Stomach (tissue), 8 donors: ENCODE measurements at regions not wholly inside any gene's neighbourhood (a gene's known extent, or its start where the extent isn't known, plus 50 kb on each side); places are given as distances from the start of the nearest gene placed in this dataset.

Experiments used
- DNase-seq, 2 donors: peaks; one replicate each; pipeline versions ENCODE4 v3.0.0 to v3.0.0-alpha.2; 2013 to 2019
- H3K27ac ChIP-seq, 5 donors: fragments of 200-600 bp in 4 of 5; sonication (generic) in 4 of 5; one replicate each; pipeline ENCODE4 v1.5.1; 2013 to 2019; ENCODE audit warnings: mild to moderate bottlenecking in 1 of 5, moderate library complexity in 1 of 5
- H3K27me3 ChIP-seq, 3 donors: fragments of 200-600 bp; sonication (generic); one replicate each; pipeline ENCODE4 v1.5.1; 2017 to 2019; ENCODE audit warnings: mixed run types in 1 of 3
- H3K36me3 ChIP-seq, 4 donors: fragments of 200-600 bp; sonication (generic); 1 replicate in 3 of 4; 2 replicates in 1 of 4; pipeline ENCODE4 v1.5.1; 2016 to 2019
- H3K4me1 ChIP-seq, 4 donors: fragments of 200-600 bp; sonication (generic); one replicate each; pipeline ENCODE4 v1.5.1; 2016 to 2019
- H3K4me3 ChIP-seq, 4 donors: fragments of 200-600 bp; sonication (generic) in 3 of 4; one replicate each; pipeline ENCODE4 v1.5.1; 2016 to 2019; ENCODE audit warnings: mild to moderate bottlenecking in 1 of 4
- H3K9me3 ChIP-seq, 4 donors: fragments of 200-600 bp; sonication (generic); one replicate each; pipeline ENCODE4 v1.5.1; 2016 to 2019
- CTCF ChIP-seq, 7 experiments: fragments of 450-650 bp in 4 of 7; fragments of 200-600 bp in 3 of 7; sonication (generic) in 3 of 7; IDR thresholded peaks; one replicate each; pipeline ENCODE4 v1.5.1; 2016 to 2019; ENCODE audit warnings: antibody characterized with exemption in 7 of 7, control low read depth in 2 of 7, mild to moderate bottlenecking in 1 of 7
- EP300 ChIP-seq: sonication (generic); formaldehyde crosslinking; IDR thresholded peaks from one replicate; pipeline ENCODE4 v1.6.1; 2017; ENCODE audit warnings: antibody characterized with exemption
- POLR2A ChIP-seq, 4 donors: fragments of 450-650 bp; IDR thresholded peaks; one replicate each; pipeline ENCODE4 v1.6.1; 2016; ENCODE audit warnings: antibody characterized with exemption in 4 of 4, control low read depth in 2 of 4, mild to moderate bottlenecking in 1 of 4, moderate library complexity in 1 of 4
- POLR2AphosphoS5 ChIP-seq, 3 donors: sonication (generic); formaldehyde crosslinking; IDR thresholded peaks; one replicate each; pipeline ENCODE4 v1.6.1; 2016; ENCODE audit warnings: antibody characterized with exemption in 3 of 3
- WGBS, 5 donors: extraction: QIAGEN DNeasy Blood & Tissue Kit in 3 of 5; methylation state at CpG; one replicate each; pipeline versions ENCODE4 v1.1.5 to v1.1.7; 2013 to 2018; 5-methylcytosine and 5-hydroxymethylcytosine counted together
- intact Hi-C: fragments of 100-400 bp; cut with DNase I; formaldehyde crosslinking; loops from one replicate; pipeline ENCODE4 v1.15.1; 2023; ENCODE audit warnings: low total_unique reads
- donor health status: healthy with polysubstance abuse.
- donor health status: Bipolar disorder and iron deficiency.
- donor health status: healthy.

DNA sequence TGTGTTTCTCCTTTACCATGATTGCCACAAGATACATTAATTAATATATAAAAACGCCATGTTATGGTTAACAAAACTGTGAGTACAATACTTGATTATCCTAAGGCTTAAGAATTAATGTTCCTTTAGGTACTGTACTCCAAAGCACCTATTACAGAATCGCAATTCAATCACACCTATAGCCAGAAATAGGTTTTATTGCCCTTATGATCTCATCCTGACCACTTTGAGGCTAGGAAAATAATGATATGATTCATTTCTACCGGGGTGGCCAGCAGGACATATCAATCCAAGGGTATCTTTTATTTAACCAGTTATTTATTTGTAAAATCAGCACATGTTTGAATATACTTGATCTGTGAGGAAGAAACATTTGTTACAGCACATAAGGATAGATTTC lies 396.6 kb upstream of the GJE1 start:
- H3K27ac ChIP-seq: no peak overlapping the region
- intact Hi-C loops: no loop called here
- DNase-seq: no peak
- H3K27me3 ChIP-seq: no peaks in the 10 kb centered on the region
- H3K4me1 ChIP-seq: no peaks in the 10 kb centered on the region
- H3K9me3 ChIP-seq: peaks cover 0 to 2% (median 0%) of the 10 kb centered on the region in 4 donors
- 51 to 69% (median 56%) methylated on average over 3 of the region's 3 CpGs for WGBS, 5 donors
- no peak overlapping the region for H3K4me3 ChIP-seq
- TF ChIP-seq POLR2A (IDR thresholded peaks at IDR 0.05): no peak
- H3K36me3 ChIP-seq: no peaks in the 10 kb centered on the region

GRCh38 chr6:141735126-141735525 lies 397.6 kb upstream of the GJE1 start:
- H3K4me3 ChIP-seq: no peak overlapping the region
- no peaks in the 10 kb centered on the region for H3K27me3 ChIP-seq
- no peak for DNase-seq
- no peak overlapping the region for H3K27ac ChIP-seq
- no peak for TF ChIP-seq CTCF (IDR thresholded peaks at IDR 0.05)
- no peak for TF ChIP-seq EP300
- no peak for TF ChIP-seq POLR2AphosphoS5 (IDR thresholded peaks at IDR 0.05)
- no peak for TF ChIP-seq POLR2A (IDR thresholded peaks at IDR 0.05)
- H3K36me3 ChIP-seq: no peaks in the 10 kb centered on the region
- no peaks in the 10 kb centered on the region for H3K9me3 ChIP-seq
- H3K4me1 ChIP-seq: no peaks in the 10 kb centered on the region
- intact Hi-C loops: no loop called here

- intact Hi-C loops: no loop called here
- no peak overlapping the region for H3K27ac ChIP-seq
- no peak overlapping the region for H3K4me3 ChIP-seq
- H3K27me3 ChIP-seq: no peaks in the 10 kb centered on the region
- no peaks in the 10 kb centered on the region for H3K4me1 ChIP-seq
- TF ChIP-seq POLR2AphosphoS5 (IDR thresholded peaks at IDR 0.05): no peak
- no peak for TF ChIP-seq EP300
- TF ChIP-seq POLR2A (IDR thresholded peaks at IDR 0.05): no peak
- TF ChIP-seq CTCF (IDR thresholded peaks at IDR 0.05): no peak
- H3K36me3 ChIP-seq: no peaks in the 10 kb centered on the region
- WGBS, 5 donors: 67 to 78% (median 74%) methylated on average over 2 of the region's 2 CpGs
- DNase-seq: no peak
- H3K9me3 ChIP-seq: no peaks in the 10 kb centered on the region
Observed at GRCh38 chr6:141734071-141734840, 398.5 kb upstream of the GJE1 start.

- Histone ChIP-seq H3K36me3 (no peaks in the 10 kb centered on the region), H3K27me3 (no peaks in the 10 kb centered on the region), H3K4me1 (no peaks in the 10 kb centered on the region), H3K27ac (no peak overlapping the region), H3K4me3 (no peak overlapping the region), H3K9me3 (no peaks in the 10 kb centered on the region)
- DNase-seq: no peak
- no peak for TF ChIP-seq EP300
- TF ChIP-seq CTCF (IDR thresholded peaks at IDR 0.05): no peak
- TF ChIP-seq POLR2AphosphoS5 (IDR thresholded peaks at IDR 0.05): no peak
- no peak for TF ChIP-seq POLR2A (IDR thresholded peaks at IDR 0.05)
- WGBS, 5 donors: 57 to 73% (median 67%) methylated on average over 2 of the region's 2 CpGs
- intact Hi-C loops: no loop called here
Observed at GRCh38 chr6:141729146-141729545, 403.6 kb upstream of the GJE1 start.

DNA sequence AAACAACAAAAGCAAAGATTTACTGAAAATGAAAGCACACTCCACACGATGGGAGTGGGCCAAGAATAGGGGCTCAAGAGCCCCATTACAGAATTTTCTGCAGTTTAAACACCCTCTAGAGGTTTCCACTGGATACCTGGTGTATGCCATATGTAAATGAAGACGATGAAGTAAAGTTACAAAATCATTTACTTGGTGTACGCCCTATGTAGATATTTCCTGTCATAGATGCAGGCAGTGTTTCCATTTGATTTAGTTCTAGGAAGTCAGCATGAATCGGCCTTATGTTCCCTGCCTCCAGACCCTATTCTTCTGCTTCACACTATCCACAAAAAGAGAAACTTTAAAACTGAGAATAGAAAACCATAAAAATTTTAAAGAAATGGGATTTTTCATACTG lies 404.4 kb upstream of the GJE1 start:
- no peak for TF ChIP-seq EP300
- no peak for TF ChIP-seq CTCF (IDR thresholded peaks at IDR 0.05)
- no peak for TF ChIP-seq POLR2AphosphoS5 (IDR thresholded peaks at IDR 0.05)
- TF ChIP-seq POLR2A (IDR thresholded peaks at IDR 0.05): no peak
- Histone ChIP-seq H3K9me3 (no peaks in the 10 kb centered on the region), H3K36me3 (no peaks in the 10 kb centered on the region), H3K4me3 (no peak overlapping the region), H3K4me1 (no peaks in the 10 kb centered on the region), H3K27ac (no peak overlapping the region), H3K27me3 (no peaks in the 10 kb centered on the region)
- 62 to 74% (median 65%) methylated on average over 4 of the region's 4 CpGs for WGBS, 5 donors
- intact Hi-C loops: no loop called here
- DNase-seq: no peak
